HG02798 (cell line): ENCODE measurements at regions not wholly inside any gene's neighbourhood (a gene's known extent, or its start where the extent isn't known, plus 50 kb on each side); places are given as distances from the start of the nearest gene placed in this dataset.

Experiments used
- ATAC-seq: cut with Tn5 transposase; IDR thresholded peaks from one replicate; pipeline ENCODE4 v1.9.1; 2021; ENCODE audit warnings: mild to moderate bottlenecking; ENCODE audit not compliant: unreplicated experiment, poor library complexity

GRCh38 chr18:76258209-76258608, 236.8 kb downstream of the ZNF516 start:
- no peak for ATAC-seq

- ATAC-seq, result no peak
Observed at GRCh38 chr18:76255070-76255683, 239.9 kb downstream of the ZNF516 start.

- no peak for ATAC-seq
Observed at GRCh38 chr18:76252880-76253279, 242.2 kb downstream of the ZNF516 start.

- ATAC-seq, result no peak
Observed at GRCh38 chr18:76252139-76252538, 242.9 kb downstream of the ZNF516 start.

GRCh38 chr18:76251691-76252090, 243.4 kb downstream of the ZNF516 start:
- no peak for ATAC-seq

- ATAC-seq, result no peak
Observed at GRCh38 chr18:76246590-76246989, 248.5 kb downstream of the ZNF516 start.

- no peak for ATAC-seq
Observed at GRCh38 chr18:76234676-76235060, 260.4 kb downstream of the ZNF516 start.

GRCh38 chr18:76233876-76234675, 261.0 kb downstream of the ZNF516 start:
- ATAC-seq, result no peak

- ATAC-seq, result no peak
Observed at GRCh38 chr18:76233406-76233805, 261.6 kb downstream of the ZNF516 start.

- ATAC-seq, result no peak
Observed at GRCh38 chr18:76232779-76233178, 262.3 kb downstream of the ZNF516 start.

- ATAC-seq, result no peak
Observed at GRCh38 chr18:76232010-76232409, 263.0 kb downstream of the ZNF516 start.

- ATAC-seq, result no peak
Observed at GRCh38 chr18:76231402-76231801, 263.6 kb downstream of the ZNF516 start.

GRCh38 chr18:76230791-76231190, 264.3 kb downstream of the ZNF516 start:
- no peak for ATAC-seq

- no peak for ATAC-seq
Observed at GRCh38 chr18:76228716-76229115, 266.3 kb downstream of the ZNF516 start.

- ATAC-seq, result no peak
Observed at GRCh38 chr18:76227759-76228158, 267.3 kb downstream of the ZNF516 start.

- ATAC-seq, result no peak
Observed at GRCh38 chr18:76223403-76223802, 271.6 kb downstream of the ZNF516 start.

- no peak for ATAC-seq
Observed at GRCh38 chr18:76219023-76219422, 276.0 kb downstream of the ZNF516 start.

- ATAC-seq, result no peak
Observed at GRCh38 chr18:76216096-76216495, 278.9 kb downstream of the ZNF516 start.

GRCh38 chr18:76213991-76214390, 281.1 kb downstream of the ZNF516 start:
- no peak for ATAC-seq

- no peak for ATAC-seq
Observed at GRCh38 chr18:76212960-76213359, 282.1 kb downstream of the ZNF516 start.

- ATAC-seq, result no peak
Observed at GRCh38 chr18:76209597-76209996, 285.4 kb downstream of the ZNF516 start.
